Activated naive CD4-positive, alpha-beta T cell treated with anti-CD3 and anti-CD28 coated beads, Interleukin-2, amount 10 ng/mL, durations not matched to agents 7 days and 5 days (primary cell): ENCODE measurements at regions not wholly inside any gene's neighbourhood (a gene's known extent, or its start where the extent isn't known, plus 50 kb on each side); places are given as distances from the start of the nearest gene placed in this dataset.
"Not testable (repeated sequence)": the region's sequence is repeated elsewhere in the genome, so short reads cannot be mapped to it uniquely, and the experiment has no call there.

Source experiments
- CTCF ChIA-PET: fragments of 350-600 bp; sonication (Branson Sonifier 250); formaldehyde crosslinking; loops from one replicate; lab custom pipeline; 2021; ENCODE audit warnings: antibody characterized with exemption; lab: Charles Lee
- DNase-seq: peaks from one replicate; pipeline ENCODE4 v3.0.0-alpha.2; 2020
- H3K27ac Mint-ChIP-seq: one replicate; pipeline ENCODE4 v1.8.0; 2021; ENCODE audit warnings: mild to moderate bottlenecking, moderate library complexity, mixed read lengths
- H3K27me3 Mint-ChIP-seq: one replicate; pipeline ENCODE4 v1.8.0; 2021; ENCODE audit warnings: mild to moderate bottlenecking, mixed read lengths
- H3K36me3 Mint-ChIP-seq: one replicate; pipeline ENCODE4 v1.8.0; 2021; ENCODE audit warnings: mixed read lengths
- H3K4me1 Mint-ChIP-seq: one replicate; pipeline ENCODE4 v1.8.0; 2021; ENCODE audit warnings: mixed read lengths
- H3K4me3 Mint-ChIP-seq: one replicate; pipeline ENCODE4 v1.8.0; 2021; ENCODE audit warnings: mild to moderate bottlenecking, moderate library complexity, mixed read lengths
- H3K9me3 Mint-ChIP-seq: one replicate; pipeline ENCODE4 v1.8.0; 2021; ENCODE audit warnings: mixed read lengths

DNA sequence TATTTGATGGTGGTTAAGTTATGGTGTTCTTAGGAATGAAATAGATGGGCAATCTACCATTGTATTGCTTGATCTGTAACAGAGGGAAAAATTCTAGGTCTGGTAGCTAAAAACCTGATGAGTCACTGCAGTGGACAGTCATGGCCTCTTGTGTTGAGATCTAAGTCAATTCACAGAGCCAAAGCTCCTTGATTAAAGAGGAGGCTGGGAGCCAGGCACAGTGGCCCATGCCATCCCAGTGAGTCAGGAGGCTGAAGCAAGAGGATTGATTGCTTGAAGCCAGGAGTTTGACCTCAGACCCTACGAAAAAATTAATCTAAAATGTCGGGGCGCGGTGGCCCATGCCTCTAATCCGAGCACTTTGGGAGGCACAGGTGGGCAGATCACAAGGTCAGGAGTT, 67.1 kb upstream of the KPNA3 start:
- H3K4me3 Mint-ChIP-seq = no peak overlapping the region
- no peaks in the 10 kb centered on the region for H3K4me1 Mint-ChIP-seq
- no peak for DNase-seq
- H3K27ac Mint-ChIP-seq = no peak overlapping the region
- peaks cover 5% of the 10 kb centered on the region for H3K9me3 Mint-ChIP-seq
- peaks cover 5% of the 10 kb centered on the region for H3K27me3 Mint-ChIP-seq
- no peaks in the 10 kb centered on the region for H3K36me3 Mint-ChIP-seq
- CTCF ChIA-PET = no interaction called here

- Mint-ChIP-seq H3K27ac (no peak overlapping the region), H3K4me1 (no peaks in the 10 kb centered on the region), H3K27me3 (no peaks in the 10 kb centered on the region), H3K36me3 (no peaks in the 10 kb centered on the region), H3K4me3 (no peak overlapping the region), H3K9me3 (peaks cover 8% of the 10 kb centered on the region)
- CTCF ChIA-PET = no interaction called here
- no peak for DNase-seq
Observed at GRCh38 chr13:49858178-49858856, 65.8 kb upstream of the KPNA3 start.

- H3K36me3 Mint-ChIP-seq = no peaks in the 10 kb centered on the region
- CTCF ChIA-PET = no interaction called here
- H3K27ac Mint-ChIP-seq = no peak overlapping the region
- no peak overlapping the region for H3K4me3 Mint-ChIP-seq
- H3K4me1 Mint-ChIP-seq = no peaks in the 10 kb centered on the region
- H3K9me3 Mint-ChIP-seq = peaks cover 10% of the 10 kb centered on the region
- DNase-seq = no peak
- no peaks in the 10 kb centered on the region for H3K27me3 Mint-ChIP-seq
Observed at GRCh38 chr13:49855930-49856329, 63.4 kb upstream of the KPNA3 start.

GRCh38 chr13:49853535-49853934, 61.1 kb upstream of the KPNA3 start:
- Mint-ChIP-seq H3K27me3 (no peaks in the 10 kb centered on the region), H3K36me3 (no peaks in the 10 kb centered on the region), H3K27ac (no peak overlapping the region), H3K4me3 (no peak overlapping the region), H3K9me3 (peaks cover 10% of the 10 kb centered on the region), H3K4me1 (no peaks in the 10 kb centered on the region)
- CTCF ChIA-PET = no interaction called here
- no peak for DNase-seq

GRCh38 chr13:49852460-49852859, 60.0 kb upstream of the KPNA3 start:
- H3K36me3 Mint-ChIP-seq = not testable (repeated sequence)

GRCh38 chr13:49844181-49844580, 51.7 kb upstream of the KPNA3 start:
- Mint-ChIP-seq H3K4me1 (peaks cover 8% of the 10 kb centered on the region), H3K27me3 (peaks cover 9% of the 10 kb centered on the region), H3K36me3 (no peaks in the 10 kb centered on the region), H3K4me3 (no peak overlapping the region), H3K27ac (no peak overlapping the region), H3K9me3 (no peaks in the 10 kb centered on the region)
- CTCF ChIA-PET = no interaction called here
- no peak for DNase-seq

More at GRCh38 chr13:49852460-49852859, 60.0 kb upstream of the KPNA3 start:
- not testable (repeated sequence) for H3K27ac Mint-ChIP-seq, H3K27me3 Mint-ChIP-seq, H3K9me3 Mint-ChIP-seq, H3K4me1 Mint-ChIP-seq, DNase-seq, H3K4me3 Mint-ChIP-seq
- CTCF ChIA-PET = interaction anchor here (0.6 kb wide), 1 partner anchor 521 kb away, joined by 5 read pairs; no protein-coding TSS in a partner anchor
